HG02885 (cell line): ENCODE measurements at regions not wholly inside any gene's neighbourhood (a gene's known extent, or its start where the extent isn't known, plus 50 kb on each side); places are given as distances from the start of the nearest gene placed in this dataset.

Experiments used
- ATAC-seq: cut with Tn5 transposase; IDR thresholded peaks from one replicate; pipeline ENCODE4 v1.9.1; 2021; ENCODE audit warnings: mild to moderate bottlenecking; ENCODE audit not compliant: unreplicated experiment, poor library complexity

DNA sequence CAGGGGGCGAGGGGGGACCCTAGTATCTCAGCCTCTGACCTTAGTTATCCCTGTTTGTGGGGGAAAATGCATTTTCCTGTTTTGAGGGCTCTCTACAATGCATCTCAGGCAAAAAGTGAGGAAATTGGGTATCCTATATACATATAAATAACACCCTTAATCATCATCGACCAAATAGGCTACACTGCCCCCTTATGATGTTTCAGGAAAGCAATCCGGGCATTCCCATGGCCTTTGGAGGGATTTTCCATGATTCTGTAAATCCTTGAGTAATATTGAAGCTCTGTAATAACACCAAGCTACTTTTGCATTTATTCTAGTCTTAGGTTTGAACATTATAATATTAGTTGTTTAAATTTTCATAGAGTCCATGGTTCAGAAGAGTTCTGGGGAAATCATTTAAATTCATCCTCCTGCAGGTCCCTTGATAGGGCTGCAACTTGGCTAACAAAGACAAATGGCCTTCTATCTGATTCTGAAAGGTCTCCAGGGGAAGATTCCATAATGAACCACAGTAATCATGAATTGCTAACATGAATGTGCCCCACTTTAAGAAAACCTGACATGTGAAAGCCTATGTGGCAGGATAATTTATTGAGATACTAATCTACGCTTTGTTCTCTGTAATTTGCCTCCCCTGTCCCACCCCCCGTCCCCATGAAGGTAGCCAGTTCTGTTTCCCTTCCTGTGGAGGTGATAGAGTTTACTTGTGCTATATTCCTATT, 91.5 kb upstream of the SCOC start:
- no peak for ATAC-seq

DNA sequence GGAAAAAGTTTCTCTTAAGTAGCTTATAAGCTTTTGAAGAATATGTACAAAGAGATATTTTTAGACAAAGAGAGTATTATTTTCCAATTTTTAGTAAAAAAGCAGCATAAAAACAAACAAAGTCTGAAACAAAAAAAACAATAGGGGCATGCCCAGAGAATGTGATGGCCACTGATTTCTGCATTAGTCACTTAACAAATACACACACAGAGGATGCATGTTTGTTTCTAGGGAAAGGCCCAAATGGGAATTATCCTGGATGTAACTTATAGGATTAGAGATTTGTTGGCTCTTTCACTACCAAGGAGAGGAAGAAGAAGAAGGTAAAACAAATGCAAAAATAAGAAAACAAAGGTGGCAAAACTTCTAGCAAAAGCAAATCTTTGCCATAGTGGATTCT, 95.9 kb upstream of the SCOC start:
- ATAC-seq = no peak

DNA sequence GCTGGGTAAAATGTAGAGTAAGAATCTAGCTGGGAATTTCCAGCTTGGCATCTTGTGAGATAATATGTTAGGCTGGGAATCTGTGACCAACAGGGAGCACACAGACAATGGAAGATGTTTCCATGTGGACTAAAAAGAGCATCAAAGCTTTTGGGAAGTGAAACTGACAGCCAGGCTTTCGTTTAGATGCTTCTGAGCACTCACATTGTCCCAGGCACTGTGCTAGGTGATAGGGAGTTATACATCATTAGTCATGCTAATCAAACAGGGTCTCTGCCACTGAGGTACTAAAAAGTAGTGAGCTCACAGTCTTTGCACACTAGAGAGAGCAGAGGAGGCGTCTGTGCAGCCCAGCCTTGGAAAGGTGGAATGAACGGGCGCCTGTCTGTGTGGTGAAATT, 101.9 kb upstream of the SCOC start:
- ATAC-seq = no peak

DNA sequence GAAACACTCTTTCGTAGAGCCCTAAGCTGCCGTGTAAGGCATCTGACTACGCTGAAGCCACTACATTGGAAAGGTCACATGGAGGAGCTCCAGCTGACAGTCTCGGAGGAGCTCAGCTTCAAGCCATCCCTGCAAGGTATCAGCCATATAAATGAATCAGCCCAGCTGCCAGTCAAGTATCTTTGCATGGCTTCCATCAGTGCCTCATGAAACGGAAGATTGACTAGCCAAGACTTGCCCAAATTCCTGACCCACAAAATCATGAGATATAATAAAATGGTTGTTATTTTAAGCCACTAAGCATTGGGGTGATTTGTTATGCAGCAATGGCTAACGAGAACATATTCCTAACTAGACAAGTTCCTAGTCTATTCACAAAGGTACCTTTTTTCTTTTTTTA, 104.1 kb upstream of the SCOC start:
- no peak for ATAC-seq

DNA sequence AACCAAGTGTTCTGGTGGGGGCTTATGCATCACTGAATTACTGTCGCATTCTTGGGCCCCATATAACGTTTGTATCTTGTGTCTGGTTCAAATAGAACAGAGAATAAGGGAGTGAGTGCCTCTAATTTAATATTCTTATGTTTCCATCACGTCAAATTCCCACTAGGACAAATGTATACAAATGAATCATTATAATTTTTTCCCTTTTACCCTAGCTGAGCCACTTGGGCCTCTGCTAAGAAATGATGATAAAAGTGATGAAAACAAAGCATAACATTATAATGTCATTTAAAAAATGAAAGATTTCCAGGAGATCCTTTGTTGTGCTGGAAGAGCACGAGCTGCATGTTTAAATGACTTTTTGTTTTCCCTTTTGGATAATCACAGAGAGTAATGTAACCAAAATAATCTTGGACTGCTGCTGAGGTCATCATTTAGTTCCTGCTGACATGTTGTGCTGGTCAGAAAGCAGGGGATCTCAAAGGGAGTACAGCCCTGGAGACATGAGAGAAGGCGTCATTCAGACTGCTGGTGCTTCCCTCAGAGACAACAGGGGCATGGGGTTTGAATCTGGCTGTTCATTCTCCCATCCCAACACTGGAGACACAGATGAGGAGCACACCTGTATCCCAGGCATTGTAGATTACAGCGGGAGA, 105.1 kb upstream of the SCOC start:
- no peak for ATAC-seq

DNA sequence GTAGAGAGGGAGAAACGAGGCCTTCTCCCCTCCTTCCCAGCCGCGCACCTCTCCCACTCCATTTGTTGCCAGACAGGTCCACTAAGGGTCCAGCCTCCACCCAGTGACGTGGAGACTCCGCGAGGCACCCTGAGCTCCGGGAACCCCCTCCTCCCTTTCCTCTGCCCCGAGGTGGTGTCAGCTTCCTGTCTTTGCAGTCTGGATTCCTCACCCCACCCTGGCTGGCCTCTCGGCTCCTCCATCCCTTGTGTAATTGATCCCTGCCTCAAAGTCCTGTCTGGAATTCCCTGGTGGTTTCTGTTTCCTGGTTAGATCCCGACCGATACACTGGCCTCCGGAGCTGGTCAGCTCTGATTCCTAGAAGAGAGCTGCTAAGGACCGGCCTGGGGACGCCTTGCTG, 105.9 kb upstream of the SCOC start:
- ATAC-seq = no peak

DNA sequence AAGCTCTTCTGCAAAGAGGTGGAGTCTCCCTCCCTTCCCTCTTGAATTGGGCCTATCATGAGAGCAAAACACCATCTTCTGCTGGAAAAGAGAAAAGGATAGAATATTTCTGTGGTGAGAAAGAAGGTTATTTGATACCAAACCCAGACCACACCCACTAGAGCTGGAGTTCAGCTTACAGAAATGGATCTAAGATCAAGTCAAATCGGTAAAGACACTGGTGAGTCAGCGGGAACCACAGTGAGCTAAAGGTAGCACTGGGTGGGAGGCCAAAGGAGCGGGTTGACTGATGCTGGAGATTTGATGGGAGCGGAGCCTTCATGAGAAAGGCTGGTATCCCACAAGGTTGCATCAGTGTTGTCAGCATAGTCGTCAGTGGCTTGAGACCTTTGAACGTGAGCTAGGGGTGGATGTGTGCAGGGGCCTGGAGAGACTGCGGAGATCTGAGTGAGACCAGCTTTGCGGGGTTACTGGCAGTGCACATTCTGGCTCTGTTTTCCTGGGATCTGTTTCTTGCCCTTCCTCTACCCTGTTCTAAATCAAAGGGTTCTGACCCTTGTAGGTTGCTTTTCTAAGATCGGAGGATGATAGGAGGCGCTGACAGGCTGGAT, 106.4 kb upstream of the SCOC start:
- no peak for ATAC-seq

DNA sequence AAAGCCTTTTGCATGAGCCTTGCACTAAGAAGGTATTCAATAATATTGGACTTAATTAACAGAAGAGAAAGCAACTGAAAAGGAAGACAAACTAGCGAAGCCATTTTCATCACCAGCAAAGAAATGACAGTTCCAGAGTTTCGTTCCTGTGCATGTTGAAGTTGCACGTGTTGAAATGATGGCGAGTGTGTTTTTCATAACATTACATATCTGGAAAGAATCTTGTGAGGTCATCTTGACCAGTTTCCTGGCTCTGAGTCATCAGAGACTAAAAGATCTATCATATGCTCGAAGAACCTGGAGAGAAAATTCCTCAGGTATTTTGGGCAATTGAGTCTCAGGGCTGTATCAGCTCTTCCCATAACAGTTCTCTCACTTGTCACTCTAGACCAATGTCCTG, 106.2 kb upstream of the MAML3 start:
- no peak for ATAC-seq

DNA sequence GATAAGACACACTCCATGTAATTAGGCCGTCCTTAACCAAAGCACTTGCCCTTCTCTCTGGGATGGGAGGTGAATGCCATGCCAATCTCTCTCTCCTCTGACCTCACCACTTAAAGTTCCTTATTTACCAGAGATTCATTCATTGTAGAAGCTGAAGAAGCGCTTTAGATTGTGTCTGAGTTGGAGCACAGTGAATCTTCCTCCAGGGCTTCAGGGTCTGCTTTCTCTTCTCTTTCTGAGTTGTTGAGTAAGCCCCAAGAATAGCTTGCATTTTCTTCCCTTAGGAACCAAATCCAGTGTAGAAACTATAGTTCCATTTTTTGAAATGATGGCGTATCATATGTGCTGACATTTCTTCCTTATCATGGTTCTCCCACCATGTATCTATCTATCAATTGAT, 104.5 kb upstream of the MAML3 start:
- ATAC-seq = no peak

DNA sequence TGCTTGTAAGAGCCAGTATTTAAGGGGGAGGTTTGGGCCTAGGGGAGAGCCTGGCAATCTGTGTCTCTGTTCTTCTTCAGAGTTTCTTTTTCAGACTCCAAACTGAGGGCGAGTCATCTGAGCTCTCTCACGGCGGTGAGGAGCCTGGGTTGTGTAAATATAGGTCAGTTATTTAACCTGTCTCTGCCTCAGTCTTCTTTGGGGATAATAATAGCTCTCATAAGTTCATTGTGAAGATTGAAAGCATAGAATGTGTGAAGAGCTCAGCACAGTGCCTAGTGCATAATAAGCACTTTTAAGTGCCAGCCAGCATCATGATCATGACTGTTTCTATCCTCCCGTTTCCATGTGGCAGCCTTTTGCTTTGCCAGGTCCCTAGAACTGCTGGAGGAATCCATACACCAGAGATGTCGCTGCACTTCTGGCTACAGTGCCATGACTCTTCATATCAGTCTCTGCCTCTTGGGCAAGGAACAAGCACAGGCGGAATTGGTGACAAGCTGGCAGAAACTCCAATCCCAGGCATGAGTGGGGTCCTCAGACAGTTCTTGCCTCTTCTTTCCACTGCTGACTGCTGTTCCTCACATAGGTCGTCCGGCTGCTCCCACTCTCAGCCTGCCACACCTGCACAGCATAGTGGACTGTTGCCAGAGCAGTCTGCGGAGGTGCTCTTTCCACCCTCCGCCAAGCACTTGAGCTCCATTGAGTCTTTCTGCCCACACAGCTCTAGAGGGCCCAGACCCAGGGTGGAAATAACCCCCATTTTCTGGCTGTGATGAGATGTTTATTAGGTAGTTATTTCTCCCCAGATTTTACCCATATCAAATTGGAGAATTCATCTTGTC, 103.7 kb upstream of the MAML3 start:
- no peak for ATAC-seq

DNA sequence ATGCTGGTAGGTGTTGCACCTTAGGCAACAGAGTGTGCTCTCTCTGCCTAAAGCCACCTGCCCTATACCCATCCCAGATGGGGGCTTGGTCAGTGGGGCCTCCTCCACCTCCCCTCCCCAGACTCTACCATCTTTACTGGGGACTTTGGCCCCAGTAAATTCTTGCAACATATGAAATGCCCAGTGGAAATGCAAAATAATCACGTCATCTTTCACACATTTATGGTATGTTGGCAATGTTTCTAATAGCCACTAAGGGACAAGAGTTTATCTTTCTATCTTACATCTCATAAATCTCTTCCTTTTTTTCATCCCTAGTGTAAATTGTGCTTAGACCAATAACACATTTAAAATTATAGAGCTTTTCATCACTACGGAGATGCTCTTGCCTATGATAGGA, 103.0 kb upstream of the MAML3 start:
- ATAC-seq = no peak

DNA sequence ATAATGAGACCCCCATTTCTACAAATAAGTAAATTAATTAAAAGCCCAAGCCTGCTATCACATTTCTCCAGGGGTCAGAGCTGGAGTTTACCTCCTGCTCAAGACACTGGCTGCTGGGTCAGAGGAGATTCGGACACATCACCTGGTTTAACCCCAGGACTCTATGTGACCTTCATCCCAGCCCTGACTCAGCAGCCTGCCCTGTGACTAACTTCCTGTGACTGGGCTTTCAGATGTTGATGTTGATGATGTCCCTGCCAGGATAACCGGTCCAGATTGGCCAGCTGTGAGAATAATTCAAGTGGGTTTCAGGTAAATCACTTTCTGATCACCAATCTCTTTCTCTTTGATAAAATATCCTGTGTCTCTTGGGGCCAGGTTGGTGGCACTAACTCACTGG, 102.4 kb upstream of the MAML3 start:
- no peak for ATAC-seq

DNA sequence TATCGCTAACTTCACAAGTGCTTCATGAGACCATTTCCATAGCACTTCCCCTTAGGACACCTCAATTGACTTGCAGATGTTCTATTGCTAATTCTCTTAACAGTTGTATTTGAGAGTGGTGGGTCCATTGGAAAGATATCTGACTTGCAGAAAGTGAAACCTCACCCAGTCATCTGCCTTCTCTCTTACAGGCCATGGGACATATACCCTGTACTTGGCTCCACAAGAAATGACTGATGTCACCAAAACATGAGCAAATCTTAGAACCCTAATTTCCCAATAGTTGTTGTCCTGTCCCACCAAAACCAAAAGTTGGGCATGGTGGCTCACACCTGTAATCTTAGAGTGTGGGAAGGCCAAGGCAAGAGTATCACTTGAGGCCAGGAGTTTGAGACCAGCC, 101.9 kb upstream of the MAML3 start:
- no peak for ATAC-seq

DNA sequence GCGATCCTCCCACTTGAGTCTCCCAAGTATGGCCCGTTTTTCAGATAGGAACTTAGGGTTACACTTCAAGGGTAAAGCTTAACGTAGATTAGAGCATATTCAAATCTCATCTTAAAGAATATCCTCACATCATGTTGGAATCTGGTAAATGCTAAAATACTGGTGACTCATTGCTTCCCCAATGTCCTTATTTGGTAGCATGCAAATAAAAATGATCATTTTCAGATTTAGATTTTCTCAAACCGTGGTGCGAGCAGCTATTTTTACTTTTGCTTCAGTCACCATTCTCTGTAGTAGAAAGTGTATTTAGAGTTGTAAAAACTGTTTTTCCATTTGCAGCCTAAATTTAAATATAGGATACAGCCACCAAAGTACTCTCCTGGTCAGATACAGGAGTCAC, 101.5 kb upstream of the MAML3 start:
- ATAC-seq = no peak

DNA sequence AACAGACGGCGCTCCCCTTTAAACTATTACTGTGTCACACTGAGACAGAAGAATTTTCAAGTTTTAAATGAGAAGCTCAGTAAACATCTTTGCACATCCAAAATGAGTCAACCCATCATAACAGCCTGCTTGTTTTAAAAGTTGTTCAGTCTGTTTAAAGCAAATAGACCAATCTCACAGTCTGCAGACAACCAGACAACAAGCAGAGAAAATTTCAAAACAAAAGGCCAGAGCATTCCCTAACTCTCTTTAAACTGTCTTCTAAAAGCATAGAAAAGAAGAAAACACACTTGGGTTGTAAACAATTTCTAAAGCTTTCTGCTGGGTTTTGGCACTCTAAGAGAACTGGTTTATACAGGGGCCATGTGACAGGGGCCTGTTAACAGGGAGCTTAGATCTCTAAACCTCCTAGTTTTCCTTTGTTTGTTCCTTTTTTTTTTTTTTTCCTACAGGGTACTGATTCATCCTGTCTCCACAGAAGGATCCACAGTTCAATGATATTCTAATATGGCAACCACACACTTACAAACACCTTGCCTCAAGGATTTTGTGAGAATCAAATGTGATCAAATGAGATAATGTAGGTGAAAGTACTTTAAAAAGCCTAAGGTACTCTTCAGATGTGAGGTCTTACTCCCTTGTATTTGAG, 100.8 kb upstream of the MAML3 start:
- ATAC-seq = no peak

DNA sequence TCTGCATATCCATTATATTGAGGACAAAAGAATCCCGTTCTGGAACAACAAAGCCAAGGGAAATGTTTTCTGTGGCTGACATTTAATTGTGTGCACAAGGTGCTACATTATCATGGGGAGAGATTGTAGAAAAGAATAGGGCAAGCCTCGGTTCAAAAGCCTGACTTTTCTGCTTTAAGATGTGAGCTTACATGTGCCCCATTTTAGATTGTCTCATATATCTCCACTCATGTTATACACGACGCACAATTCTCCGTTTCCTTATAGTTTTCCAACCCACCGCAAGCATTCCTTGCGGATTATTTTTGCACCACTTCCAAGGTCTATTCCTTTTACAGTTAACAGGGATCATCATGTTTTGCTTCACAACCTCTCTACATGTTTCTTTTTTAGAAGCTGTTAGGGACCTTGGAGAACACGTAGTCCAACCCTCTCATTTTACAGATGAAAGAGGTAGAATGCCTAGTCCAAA, 99.6 kb upstream of the MAML3 start:
- no peak for ATAC-seq

DNA sequence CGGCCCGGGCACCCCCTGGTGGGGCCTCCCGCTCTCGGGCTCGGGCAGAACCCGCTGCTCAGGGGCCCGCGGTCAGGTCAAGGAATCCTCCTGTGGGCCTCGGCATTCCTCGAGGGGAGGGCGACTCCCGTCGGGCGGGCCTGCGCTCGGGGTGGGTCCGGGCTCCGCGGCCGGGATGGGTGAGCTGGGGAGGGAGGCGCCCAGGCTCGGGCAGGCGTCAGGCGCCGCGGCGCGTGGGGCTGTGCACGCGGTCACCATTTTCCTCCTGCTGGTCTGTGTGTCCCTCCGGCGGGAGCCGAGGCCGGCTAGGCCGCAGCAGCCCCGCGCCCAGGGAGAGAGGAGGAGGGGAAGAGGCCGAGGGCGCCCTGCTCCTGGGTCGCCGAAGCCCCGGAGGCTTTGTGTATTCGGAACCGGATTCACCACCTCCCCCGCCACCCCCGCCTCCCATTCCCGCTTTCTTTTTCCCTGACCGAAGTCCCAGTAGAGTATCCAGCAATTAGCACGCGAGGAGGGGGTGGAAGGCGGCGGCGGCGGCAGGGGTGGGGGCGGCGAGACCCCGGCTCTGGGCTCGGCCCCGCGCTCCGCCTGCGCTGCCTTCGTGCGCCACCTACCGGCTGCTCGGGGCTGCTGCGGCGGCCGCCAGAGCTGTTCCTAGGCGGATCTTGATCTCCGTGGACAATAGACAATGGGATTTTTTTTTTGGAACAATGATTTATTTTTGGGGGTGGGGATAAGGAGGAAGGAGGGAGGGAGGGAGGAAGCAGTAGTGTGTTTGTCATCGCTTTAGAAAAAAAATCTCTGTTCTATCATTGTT, 99.0 kb upstream of the MAML3 start:
- peak; percentile 70 for ATAC-seq

DNA sequence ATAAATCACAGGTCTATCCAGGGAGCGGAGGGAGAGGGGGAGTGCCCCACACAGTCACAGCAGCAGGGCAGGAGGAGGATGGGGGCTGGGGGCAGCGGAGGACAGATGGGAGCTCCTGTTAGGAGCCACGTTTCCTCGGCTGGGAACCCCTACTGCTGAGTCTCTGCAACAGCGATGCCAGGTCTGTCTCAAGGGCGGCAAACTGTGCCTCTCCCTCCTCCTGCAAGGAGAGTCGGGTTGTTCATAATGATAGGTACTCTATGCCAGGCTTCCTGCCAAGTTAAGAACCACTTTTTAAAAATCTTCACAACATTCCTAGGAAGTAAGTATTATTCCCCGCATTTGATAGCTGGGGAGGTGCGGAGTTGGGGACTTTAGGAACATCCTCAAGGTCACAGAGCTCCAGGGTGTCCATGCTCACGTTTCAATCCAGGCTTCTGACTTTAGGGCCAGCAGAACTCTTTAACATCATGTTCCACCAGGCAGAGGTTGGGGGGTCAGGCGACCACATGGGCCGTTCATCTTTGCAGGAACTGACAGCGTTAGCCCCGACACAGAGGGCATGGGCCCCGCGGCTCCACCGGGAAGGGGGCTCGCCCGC, 98.3 kb upstream of the MAML3 start:
- no peak for ATAC-seq

DNA sequence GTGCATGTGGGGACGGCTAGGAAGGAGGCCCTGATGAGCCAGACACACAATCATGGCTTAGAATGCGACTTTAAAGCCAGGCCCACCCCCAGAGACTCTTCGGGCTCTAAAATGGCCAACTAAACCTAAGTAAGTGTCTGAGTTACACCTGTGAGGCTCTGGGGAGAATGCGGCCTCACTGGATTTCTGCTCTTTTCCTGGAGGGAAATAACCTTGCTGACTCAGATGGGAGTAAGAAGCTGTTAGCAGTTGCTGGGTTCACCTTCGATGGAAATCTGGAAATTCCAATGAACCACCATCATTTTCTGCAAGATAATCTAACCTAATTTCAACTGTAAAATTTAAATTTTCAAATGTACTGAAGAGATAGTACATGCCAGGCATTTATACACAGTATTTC, 97.6 kb upstream of the MAML3 start:
- ATAC-seq = no peak
